Activated CD8-positive, alpha-beta T cell treated with anti-CD3 and anti-CD28 coated beads for 36 hours (primary cell): ENCODE measurements at regions not wholly inside any gene's neighbourhood (a gene's known extent, or its start where the extent isn't known, plus 50 kb on each side); places are given as distances from the start of the nearest gene placed in this dataset.

Source experiments
- ATAC-seq: fragments of 200-7000 bp; cut with Tn5 transposase; one replicate; pipeline ENCODE4 v1.10.0; 2021; ENCODE audit warnings: mild to moderate bottlenecking, moderate library complexity
- CTCF ChIA-PET: fragments of 350-600 bp; sonication (Branson Sonifier 250); formaldehyde crosslinking; loops from one replicate; lab custom pipeline; 2021; ENCODE audit warnings: antibody characterized with exemption; lab: Charles Lee
- POLR2A ChIA-PET: fragments of 350-600 bp; sonication (Branson Sonifier 250); formaldehyde crosslinking; loops from one replicate; lab custom pipeline; 2021; ENCODE audit warnings: antibody characterized with exemption; lab: Charles Lee
- DNase-seq: peaks from one replicate; pipeline ENCODE4 v3.0.0-alpha.2; 2020
- H3K27ac Mint-ChIP-seq: one replicate; pipeline ENCODE4 v1.8.0; 2021; ENCODE audit warnings: mild to moderate bottlenecking, mixed read lengths
- H3K27me3 Mint-ChIP-seq: one replicate; pipeline ENCODE4 v1.8.0; 2021; ENCODE audit warnings: mixed read lengths
- H3K36me3 Mint-ChIP-seq: one replicate; pipeline ENCODE4 v1.8.0; 2021; ENCODE audit warnings: low read depth, mixed read lengths
- H3K4me1 Mint-ChIP-seq: one replicate; pipeline ENCODE4 v1.8.0; 2021; ENCODE audit warnings: low read depth, mixed read lengths
- H3K4me3 Mint-ChIP-seq: one replicate; pipeline ENCODE4 v1.8.0; 2021; ENCODE audit warnings: mild to moderate bottlenecking, moderate library complexity, mixed read lengths
- H3K9me3 Mint-ChIP-seq: one replicate; pipeline ENCODE4 v1.8.0; 2021; ENCODE audit warnings: mixed read lengths
- intact Hi-C: fragments of 100-400 bp; cut with micrococcal nuclease; formaldehyde crosslinking; loops from one replicate; pipeline ENCODE4 v1.10.0; 2022
- TF ChIP-seq, protein P1 (sequence below): fragments of 200-600 bp; IDR thresholded peaks from one replicate; pipeline ENCODE4 v1.8.0; 2022; ENCODE audit warnings: antibody characterized with exemption, mild to moderate bottlenecking

DNA sequence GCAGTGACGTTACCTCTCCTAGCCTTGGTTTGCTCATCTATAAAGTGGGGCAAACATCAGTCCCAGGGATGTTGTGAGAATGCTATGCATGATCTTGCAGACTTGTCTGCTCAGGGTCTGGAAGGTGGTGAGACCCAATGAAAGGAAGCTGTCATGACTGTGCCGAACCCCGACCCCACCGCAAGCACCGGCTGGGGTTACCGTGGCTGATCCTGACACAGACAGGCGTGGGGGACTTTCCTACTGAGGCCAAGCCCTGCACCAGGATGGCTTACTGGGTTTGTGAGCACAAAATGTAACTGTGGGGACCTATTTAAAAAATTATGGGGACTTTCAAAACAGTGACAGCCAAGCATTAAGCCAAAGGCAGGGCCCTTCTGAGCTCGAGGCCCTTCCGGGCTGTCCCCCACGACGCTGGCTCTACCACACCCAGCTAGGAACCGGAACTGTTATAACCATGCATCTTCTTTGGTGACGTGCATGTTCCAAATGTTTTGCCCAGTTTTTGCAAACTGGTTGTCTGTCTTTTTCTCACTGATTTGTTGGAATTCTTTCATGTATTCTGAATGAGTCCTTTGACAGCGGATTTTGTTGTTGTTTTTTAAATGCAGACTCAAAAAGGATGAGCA, 76.6 kb upstream of the PMEPA1 start:
- DNase-seq: no peak
- Mint-ChIP-seq H3K27me3 (no peaks in the 10 kb centered on the region), H3K9me3 (no peaks in the 10 kb centered on the region), H3K27ac (no peak overlapping the region), H3K36me3 (no peaks in the 10 kb centered on the region), H3K4me1 (no peaks in the 10 kb centered on the region), H3K4me3 (no peak overlapping the region)
- intact Hi-C loops: no loop called here
- ChIA-PET CTCF (no interaction called here), POLR2A (no interaction called here)
- ATAC-seq: no peak
- TF ChIP-seq, protein P1, sequence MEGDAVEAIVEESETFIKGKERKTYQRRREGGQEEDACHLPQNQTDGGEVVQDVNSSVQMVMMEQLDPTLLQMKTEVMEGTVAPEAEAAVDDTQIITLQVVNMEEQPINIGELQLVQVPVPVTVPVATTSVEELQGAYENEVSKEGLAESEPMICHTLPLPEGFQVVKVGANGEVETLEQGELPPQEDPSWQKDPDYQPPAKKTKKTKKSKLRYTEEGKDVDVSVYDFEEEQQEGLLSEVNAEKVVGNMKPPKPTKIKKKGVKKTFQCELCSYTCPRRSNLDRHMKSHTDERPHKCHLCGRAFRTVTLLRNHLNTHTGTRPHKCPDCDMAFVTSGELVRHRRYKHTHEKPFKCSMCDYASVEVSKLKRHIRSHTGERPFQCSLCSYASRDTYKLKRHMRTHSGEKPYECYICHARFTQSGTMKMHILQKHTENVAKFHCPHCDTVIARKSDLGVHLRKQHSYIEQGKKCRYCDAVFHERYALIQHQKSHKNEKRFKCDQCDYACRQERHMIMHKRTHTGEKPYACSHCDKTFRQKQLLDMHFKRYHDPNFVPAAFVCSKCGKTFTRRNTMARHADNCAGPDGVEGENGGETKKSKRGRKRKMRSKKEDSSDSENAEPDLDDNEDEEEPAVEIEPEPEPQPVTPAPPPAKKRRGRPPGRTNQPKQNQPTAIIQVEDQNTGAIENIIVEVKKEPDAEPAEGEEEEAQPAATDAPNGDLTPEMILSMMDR: no peak

DNA sequence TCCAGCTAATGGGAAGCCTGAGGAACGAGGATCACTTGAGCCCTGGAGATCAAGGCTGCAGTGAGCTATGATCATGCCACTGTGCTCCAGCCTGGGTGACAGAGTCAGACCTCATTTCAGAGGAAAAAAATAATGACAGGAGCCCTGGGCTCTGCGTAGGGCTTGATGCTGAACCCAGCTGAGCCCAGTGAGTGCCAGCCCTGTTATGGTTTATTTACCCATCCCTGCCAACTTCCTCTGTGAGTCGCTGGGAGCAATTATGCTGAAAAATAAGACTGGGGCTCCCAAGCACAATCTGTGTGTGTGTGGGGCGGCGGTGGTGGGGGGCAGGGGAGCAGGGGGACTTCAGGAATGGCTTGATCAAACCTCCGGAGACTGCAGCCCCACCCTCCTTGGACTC, 75.9 kb upstream of the PMEPA1 start:
- Mint-ChIP-seq H3K4me3 (no peak overlapping the region), H3K4me1 (no peaks in the 10 kb centered on the region), H3K9me3 (no peaks in the 10 kb centered on the region), H3K27ac (no peak overlapping the region), H3K36me3 (no peaks in the 10 kb centered on the region), H3K27me3 (no peaks in the 10 kb centered on the region)
- intact Hi-C loops: no loop called here
- ChIA-PET CTCF (no interaction called here), POLR2A (no interaction called here)
- DNase-seq: no peak
- TF ChIP-seq, protein P1: no peak
- ATAC-seq: no peak

DNA sequence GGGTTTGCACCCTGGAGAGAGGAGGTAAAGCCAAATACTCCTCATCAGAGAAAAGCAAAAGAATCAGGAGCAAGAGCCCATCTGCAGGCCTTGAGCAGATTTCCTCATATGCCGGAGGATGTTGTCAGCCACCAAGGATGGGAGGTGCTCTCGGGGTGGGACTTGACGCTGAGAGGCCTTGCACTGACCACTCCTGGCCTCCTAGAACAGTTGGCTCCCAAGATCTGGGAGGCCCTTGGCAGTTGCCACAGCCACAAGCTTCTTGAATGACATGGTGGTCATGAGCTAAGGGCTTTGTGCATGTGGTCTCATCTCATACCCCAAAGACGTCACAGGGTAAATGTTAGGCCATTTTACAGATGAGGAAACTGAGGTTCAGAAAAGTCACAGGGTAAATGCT, 75.2 kb upstream of the PMEPA1 start:
- TF ChIP-seq, protein P1: no peak
- Mint-ChIP-seq H3K27ac (no peak overlapping the region), H3K36me3 (no peaks in the 10 kb centered on the region), H3K27me3 (no peaks in the 10 kb centered on the region), H3K4me1 (no peaks in the 10 kb centered on the region), H3K4me3 (no peak overlapping the region), H3K9me3 (no peaks in the 10 kb centered on the region)
- ChIA-PET CTCF (no interaction called here), POLR2A (no interaction called here)
- no peak for ATAC-seq
- intact Hi-C loops: no loop called here
- no peak for DNase-seq

DNA sequence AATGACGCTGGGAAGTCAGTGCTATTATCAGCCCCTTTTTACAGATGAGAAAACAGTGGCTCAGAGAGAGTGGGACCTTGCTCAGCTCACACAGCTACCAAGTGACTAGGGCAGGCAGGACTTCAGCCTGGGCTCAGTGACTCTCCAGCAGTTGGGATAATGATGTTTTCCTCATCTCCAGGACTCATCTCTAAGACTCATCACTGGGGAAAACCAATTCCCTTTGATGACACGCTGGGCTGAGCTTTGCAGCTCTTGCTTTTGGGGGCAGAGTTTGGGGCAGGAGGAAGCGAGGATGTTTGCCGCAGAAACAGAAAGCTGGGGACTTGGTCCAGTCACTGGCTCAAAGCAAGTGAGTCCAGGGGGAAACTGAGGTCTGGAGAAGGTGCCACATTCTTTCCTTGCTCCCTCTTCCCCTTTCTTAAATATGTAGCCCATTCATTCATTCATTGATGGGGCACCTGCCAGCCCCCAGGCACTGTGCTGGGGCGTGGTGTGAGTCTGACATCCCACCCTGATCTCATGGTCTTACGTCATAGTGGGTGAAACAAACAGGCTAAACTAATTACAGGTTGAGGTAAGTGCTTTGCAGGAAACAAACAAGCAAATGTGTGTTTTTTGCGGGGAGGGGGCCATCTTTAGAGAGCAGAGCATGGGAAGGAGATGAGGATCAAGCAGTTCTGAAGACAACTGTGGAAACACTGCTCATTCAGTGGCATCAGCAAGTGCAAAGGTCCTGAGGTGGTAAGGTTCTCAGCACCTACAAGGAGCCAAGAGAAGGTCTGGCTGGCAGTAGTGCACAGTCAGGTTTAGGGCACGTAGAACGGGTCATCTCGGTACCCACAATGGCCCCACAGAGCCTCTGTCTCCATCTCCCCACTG, 74.4 kb upstream of the PMEPA1 start:
- POLR2A ChIA-PET: no interaction called here
- TF ChIP-seq, protein P1: no peak
- CTCF ChIA-PET: no interaction called here
- Mint-ChIP-seq H3K36me3 (no peaks in the 10 kb centered on the region), H3K27me3 (no peaks in the 10 kb centered on the region), H3K9me3 (no peaks in the 10 kb centered on the region), H3K4me1 (no peaks in the 10 kb centered on the region), H3K4me3 (no peak overlapping the region), H3K27ac (no peak overlapping the region)
- intact Hi-C loops: no loop called here
- DNase-seq: no peak
- no peak for ATAC-seq

DNA sequence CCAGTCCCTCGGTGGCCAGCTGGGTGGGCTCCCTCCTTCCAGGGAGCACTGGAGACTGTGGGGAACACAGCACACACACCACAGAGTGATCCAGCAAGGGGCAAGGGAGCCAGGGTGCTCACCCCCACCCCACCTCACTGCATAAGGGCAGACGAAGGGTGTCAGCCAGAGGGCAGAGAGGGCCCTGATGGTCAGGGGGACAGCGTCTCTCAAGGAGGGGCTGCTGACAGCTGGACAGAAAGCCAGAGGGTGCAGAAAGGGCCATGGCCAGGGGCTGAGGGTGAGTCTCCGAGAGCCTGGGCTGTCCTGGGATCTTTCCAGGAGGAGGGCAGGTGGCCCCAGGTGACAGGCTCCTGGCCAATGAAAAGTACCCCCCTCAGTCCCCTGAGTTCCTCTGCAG, 73.4 kb upstream of the PMEPA1 start:
- CTCF ChIA-PET: interaction anchor here (1.2 kb wide), 1 partner anchor 16 kb away, joined by 4 read pairs; no protein-coding TSS in a partner anchor
- no peaks in the 10 kb centered on the region for H3K4me1 Mint-ChIP-seq

More for the DNA sequence above, 73.4 kb upstream of the PMEPA1 start:
- H3K4me3 Mint-ChIP-seq: no peak overlapping the region
- ATAC-seq: no peak
- TF ChIP-seq, protein P1: no peak
- POLR2A ChIA-PET: no interaction called here
- no peaks in the 10 kb centered on the region for H3K36me3 Mint-ChIP-seq
- no peaks in the 10 kb centered on the region for H3K9me3 Mint-ChIP-seq
- no peak for DNase-seq
- intact Hi-C loops: no loop called here
- H3K27ac Mint-ChIP-seq: no peak overlapping the region
- H3K27me3 Mint-ChIP-seq: no peaks in the 10 kb centered on the region
